Calu3 (cell line): ENCODE measurements at regions not wholly inside any gene's neighbourhood (a gene's known extent, or its start where the extent isn't known, plus 50 kb on each side); places are given as distances from the start of the nearest gene placed in this dataset.

ENCODE experiments used
- BruUV-seq: library from RNA; stranded (reverse); fragments of 400-500 nt; replicated peaks from 2 replicates; lab custom pipeline; 2021; lab: Mats Ljungman, UMichigan
- CTCF ChIA-PET: fragments of 300-600 bp; sonication (Branson Sonifier 250); formaldehyde crosslinking; loops from one replicate; lab custom pipeline; 2022; ENCODE audit warnings: antibody characterized with exemption; lab: Charles Lee
- DNase-seq: peaks from one replicate; pipeline ENCODE4 v3.0.0; 2022
- H3K27ac Mint-ChIP-seq: one replicate; pipeline ENCODE4 v1.8.0; 2022; ENCODE audit warnings: mixed read lengths; ENCODE audit not compliant: unreplicated experiment
- H3K27me3 Mint-ChIP-seq: one replicate; pipeline ENCODE4 v1.8.0; 2022; ENCODE audit warnings: mixed read lengths; ENCODE audit not compliant: unreplicated experiment
- H3K36me3 Mint-ChIP-seq: one replicate; pipeline ENCODE4 v1.8.0; 2022; ENCODE audit warnings: mild to moderate bottlenecking, moderate library complexity, mixed read lengths; ENCODE audit not compliant: insufficient read depth, unreplicated experiment
- H3K4me1 Mint-ChIP-seq: one replicate; pipeline ENCODE4 v1.8.0; 2022; ENCODE audit warnings: mild to moderate bottlenecking, low read depth, mixed read lengths; ENCODE audit not compliant: unreplicated experiment
- H3K4me3 Mint-ChIP-seq: one replicate; pipeline ENCODE4 v1.8.0; 2022; ENCODE audit warnings: mild to moderate bottlenecking, low read depth, moderate library complexity, mixed read lengths; ENCODE audit not compliant: unreplicated experiment
- H3K9me3 Mint-ChIP-seq: one replicate; pipeline ENCODE4 v1.8.0; 2022; ENCODE audit warnings: low read depth, mixed read lengths; ENCODE audit not compliant: unreplicated experiment
- intact Hi-C: fragments of 100-400 bp; cut with micrococcal nuclease; formaldehyde crosslinking; loops from one replicate; pipeline ENCODE4 v1.10.0; 2022; ENCODE audit not compliant: unreplicated experiment
- TF ChIP-seq, protein P1 (sequence below): fragments of 200-600 bp; IDR thresholded peaks from one replicate; pipeline ENCODE4 v1.8.0; 2022; ENCODE audit warnings: antibody characterized with exemption; ENCODE audit not compliant: unreplicated experiment

DNA sequence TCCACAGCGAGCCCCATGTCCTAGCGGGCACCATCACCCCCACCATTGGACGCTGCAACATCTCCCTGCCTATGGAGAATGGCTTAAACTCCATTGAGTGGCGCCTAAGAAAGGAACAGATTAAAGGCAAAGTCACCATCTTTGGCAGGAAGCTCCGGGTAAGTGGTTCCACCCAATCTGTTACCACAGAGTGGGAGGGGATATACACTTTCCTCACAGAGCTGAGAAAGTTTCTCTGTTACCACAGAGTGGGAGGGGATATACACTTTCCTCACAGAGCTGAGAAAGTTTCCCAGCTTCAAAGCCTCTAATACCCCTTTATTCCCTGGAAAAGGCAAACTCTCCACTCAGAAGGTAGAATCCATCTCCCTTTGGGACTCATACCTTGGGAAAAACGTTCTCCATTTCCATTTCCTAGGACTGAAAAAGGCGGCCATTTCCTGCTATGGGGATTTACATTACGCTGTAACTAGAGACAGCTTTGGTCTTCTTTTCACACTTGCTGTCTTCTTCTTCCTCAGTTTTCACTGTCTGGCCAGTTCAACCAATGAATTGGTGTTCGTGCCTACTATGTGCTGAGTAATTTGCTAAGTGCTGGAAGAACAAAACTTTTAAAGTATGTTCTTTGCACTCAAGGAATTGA lies 63.4 kb upstream of the WWC1 start:
- no peak for DNase-seq
- Mint-ChIP-seq H3K27me3 (peaks cover 66% of the 10 kb centered on the region), H3K36me3 (no peaks in the 10 kb centered on the region), H3K4me3 (no peak overlapping the region), H3K9me3 (no peaks in the 10 kb centered on the region), H3K4me1 (no peaks in the 10 kb centered on the region), H3K27ac (no peak overlapping the region)
- TF ChIP-seq, protein P1, sequence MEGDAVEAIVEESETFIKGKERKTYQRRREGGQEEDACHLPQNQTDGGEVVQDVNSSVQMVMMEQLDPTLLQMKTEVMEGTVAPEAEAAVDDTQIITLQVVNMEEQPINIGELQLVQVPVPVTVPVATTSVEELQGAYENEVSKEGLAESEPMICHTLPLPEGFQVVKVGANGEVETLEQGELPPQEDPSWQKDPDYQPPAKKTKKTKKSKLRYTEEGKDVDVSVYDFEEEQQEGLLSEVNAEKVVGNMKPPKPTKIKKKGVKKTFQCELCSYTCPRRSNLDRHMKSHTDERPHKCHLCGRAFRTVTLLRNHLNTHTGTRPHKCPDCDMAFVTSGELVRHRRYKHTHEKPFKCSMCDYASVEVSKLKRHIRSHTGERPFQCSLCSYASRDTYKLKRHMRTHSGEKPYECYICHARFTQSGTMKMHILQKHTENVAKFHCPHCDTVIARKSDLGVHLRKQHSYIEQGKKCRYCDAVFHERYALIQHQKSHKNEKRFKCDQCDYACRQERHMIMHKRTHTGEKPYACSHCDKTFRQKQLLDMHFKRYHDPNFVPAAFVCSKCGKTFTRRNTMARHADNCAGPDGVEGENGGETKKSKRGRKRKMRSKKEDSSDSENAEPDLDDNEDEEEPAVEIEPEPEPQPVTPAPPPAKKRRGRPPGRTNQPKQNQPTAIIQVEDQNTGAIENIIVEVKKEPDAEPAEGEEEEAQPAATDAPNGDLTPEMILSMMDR = no peak
- no TSS peak for BruUV-seq
- intact Hi-C loops = no loop called here
- CTCF ChIA-PET = no interaction called here

DNA sequence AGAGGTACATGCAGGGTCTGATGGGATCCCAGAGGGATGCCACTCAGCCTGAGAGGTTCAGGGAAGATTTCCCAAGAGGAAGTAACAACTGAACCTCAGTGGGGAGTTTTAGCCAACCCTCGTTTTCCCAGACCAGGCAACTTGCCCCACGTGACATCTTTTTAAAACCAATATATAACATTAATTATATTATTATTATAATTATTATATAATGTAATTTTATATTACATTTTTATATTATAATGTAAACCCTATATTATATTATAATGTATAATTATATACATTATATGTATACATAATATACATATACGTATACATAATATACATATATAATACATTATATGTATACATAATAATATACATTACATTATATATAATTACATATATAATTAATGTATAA lies 62.8 kb upstream of the WWC1 start:
- Mint-ChIP-seq H3K9me3 (no peaks in the 10 kb centered on the region), H3K27me3 (peaks cover 60% of the 10 kb centered on the region), H3K4me1 (peaks cover under 1% of the 10 kb centered on the region), H3K4me3 (no peak overlapping the region), H3K36me3 (no peaks in the 10 kb centered on the region), H3K27ac (no peak overlapping the region)
- no TSS peak for BruUV-seq
- TF ChIP-seq, protein P1 = no peak
- DNase-seq = no peak
- intact Hi-C loops = no loop called here
- CTCF ChIA-PET = no interaction called here

DNA sequence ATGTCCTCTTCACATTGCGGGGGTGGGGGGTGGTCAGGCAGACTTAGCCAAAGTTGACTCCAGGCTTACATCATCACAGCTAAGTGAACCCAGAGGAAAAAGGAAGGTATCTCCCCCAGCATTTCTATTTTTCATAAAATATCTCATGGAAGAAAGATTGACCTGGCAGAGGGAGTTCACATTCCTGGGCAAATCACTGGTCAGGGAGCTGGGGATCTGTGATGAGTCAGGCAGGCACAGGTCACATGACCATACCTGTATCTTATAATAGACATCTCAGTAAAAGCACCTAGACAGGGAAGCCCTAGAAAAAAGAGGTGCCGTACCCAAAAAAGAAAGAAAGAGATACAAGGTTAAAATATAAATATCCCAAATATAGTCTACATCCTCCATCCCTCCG lies 57.3 kb upstream of the WWC1 start:
- peaks cover 31% of the 10 kb centered on the region for H3K27me3 Mint-ChIP-seq
- intact Hi-C loops = no loop called here
- DNase-seq = no peak
- H3K27ac Mint-ChIP-seq = no peak overlapping the region
- H3K4me3 Mint-ChIP-seq = no peak overlapping the region
- TF ChIP-seq, protein P1 = no peak
- no peaks in the 10 kb centered on the region for H3K9me3 Mint-ChIP-seq
- no peaks in the 10 kb centered on the region for H3K36me3 Mint-ChIP-seq
- CTCF ChIA-PET = no interaction called here
- H3K4me1 Mint-ChIP-seq = peaks cover 8% of the 10 kb centered on the region
- no TSS peak for BruUV-seq

DNA sequence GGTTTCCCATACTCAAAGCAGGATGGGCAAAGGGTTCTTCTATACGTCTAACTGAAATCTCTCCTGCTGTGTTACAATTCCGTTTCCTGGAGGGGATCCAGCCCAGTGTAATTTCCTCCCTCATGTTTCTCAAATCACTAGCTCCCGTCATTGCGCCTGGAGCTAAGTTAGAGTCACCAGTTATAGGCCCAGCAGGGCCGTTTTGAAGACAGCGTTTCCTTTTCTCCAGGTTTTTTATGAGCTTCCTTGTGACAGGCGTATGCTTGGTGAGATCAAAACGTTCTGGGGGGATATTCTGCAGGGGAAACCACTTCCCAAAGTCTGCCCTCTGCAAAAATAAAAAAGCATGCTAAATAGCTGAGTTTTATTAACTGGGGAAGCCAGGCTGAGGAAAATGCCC lies 53.0 kb upstream of the WWC1 start:
- no peak for DNase-seq
- H3K4me1 Mint-ChIP-seq = peaks cover 8% of the 10 kb centered on the region
- H3K27me3 Mint-ChIP-seq = peaks cover 9% of the 10 kb centered on the region
- intact Hi-C loops = no loop called here
- H3K9me3 Mint-ChIP-seq = no peaks in the 10 kb centered on the region
- BruUV-seq = no TSS peak
- no peak overlapping the region for H3K27ac Mint-ChIP-seq
- no peaks in the 10 kb centered on the region for H3K36me3 Mint-ChIP-seq
- no peak overlapping the region for H3K4me3 Mint-ChIP-seq
- CTCF ChIA-PET = no interaction called here
- TF ChIP-seq, protein P1 = no peak
